Caco-2 (cell line): ENCODE measurements at regions not wholly inside any gene's neighbourhood (a gene's known extent, or its start where the extent isn't known, plus 50 kb on each side); places are given as distances from the start of the nearest gene placed in this dataset.

Source experiments
- BruUV-seq: library from RNA; stranded (reverse); fragments of 400-500 nt; replicated peaks from 2 replicates; lab custom pipeline; 2021; lab: Mats Ljungman, UMichigan
- CTCF ChIA-PET: fragments of 300-600 bp; sonication (Branson Sonifier 250); formaldehyde crosslinking; loops from one replicate; lab custom pipeline; 2022; ENCODE audit warnings: antibody characterized with exemption; lab: Charles Lee
- POLR2A ChIA-PET: fragments of 300-600 bp; sonication (Branson Sonifier 250); formaldehyde crosslinking; loops from one replicate; lab custom pipeline; 2022; ENCODE audit warnings: antibody characterized with exemption; lab: Charles Lee
- DNase-seq, 2 experiments: peaks; one replicate each; pipeline versions ENCODE4 v3.0.0 to v3.0.0-alpha.2; 2020 to 2022
- H3K27me3 ChIP-seq: replicated peaks from 2 replicates; pipeline ENCODE4 v1.6.0; 2011; ENCODE audit warnings: low read length; ENCODE audit not compliant: control insufficient read depth, insufficient read depth
- H3K36me3 ChIP-seq: 2 replicates; pipeline ENCODE4 v1.5.1; 2011; ENCODE audit warnings: low read length; ENCODE audit not compliant: control insufficient read depth, insufficient read depth
- H3K4me1 ChIP-seq: fragments of 250-450 bp; sonication (Bioruptor Pico); 2 replicates; pipeline ENCODE4 v1.5.1; 2020; ENCODE audit warnings: mild to moderate bottlenecking
- H3K4me3 ChIP-seq: 2 replicates; pipeline ENCODE4 v1.5.1; 2011; ENCODE audit warnings: low read depth, mild to moderate bottlenecking, control low read depth, low read length
- H3K9me3 ChIP-seq: fragments of 250-450 bp; sonication (Bioruptor Pico); 2 replicates; pipeline ENCODE4 v1.5.1; 2020; ENCODE audit warnings: mild to moderate bottlenecking, moderate library complexity
- H3K27ac Mint-ChIP-seq: one replicate; pipeline ENCODE4 v1.8.0; 2022; ENCODE audit warnings: mixed read lengths; ENCODE audit not compliant: unreplicated experiment
- H3K27me3 Mint-ChIP-seq: one replicate; pipeline ENCODE4 v1.8.0; 2022; ENCODE audit warnings: mixed read lengths; ENCODE audit not compliant: insufficient read depth, unreplicated experiment
- H3K36me3 Mint-ChIP-seq: one replicate; pipeline ENCODE4 v1.8.0; 2022; ENCODE audit warnings: mild to moderate bottlenecking, mixed read lengths; ENCODE audit not compliant: insufficient read depth, unreplicated experiment
- H3K4me1 Mint-ChIP-seq: one replicate; pipeline ENCODE4 v1.8.0; 2022; ENCODE audit warnings: low read depth, mixed read lengths; ENCODE audit not compliant: unreplicated experiment
- H3K4me3 Mint-ChIP-seq: one replicate; pipeline ENCODE4 v1.8.0; 2022; ENCODE audit warnings: mild to moderate bottlenecking, moderate library complexity, mixed read lengths; ENCODE audit not compliant: unreplicated experiment
- H3K9me3 Mint-ChIP-seq: one replicate; pipeline ENCODE4 v1.8.0; 2022; ENCODE audit warnings: mixed read lengths; ENCODE audit not compliant: unreplicated experiment
- CTCF ChIP-seq, 2 experiments: fragments of 200-600 bp in 1 of 2; IDR thresholded peaks; 1 replicate in 1 of 2; 2 replicates in 1 of 2; pipeline versions ENCODE4 v1.5.1 to v1.8.0; 2011 to 2022; ENCODE audit warnings: antibody characterized with exemption in 1 of 2, control low read depth in 1 of 2, inconsistent platforms in 1 of 2, low read depth in 1 of 2, low read length in 1 of 2, mild to moderate bottlenecking in 1 of 2, moderate library complexity in 1 of 2; ENCODE audit not compliant: insufficient read depth in 1 of 2, severe bottlenecking in 1 of 2, unreplicated experiment in 1 of 2
- intact Hi-C: fragments of 100-400 bp; cut with micrococcal nuclease; formaldehyde crosslinking; loops from one replicate; pipeline ENCODE4 v1.10.0; 2022; ENCODE audit not compliant: unreplicated experiment

GRCh38 chr18:73355121-73355520, 487.3 kb upstream of the NETO1 start:
- CTCF ChIA-PET = no interaction called here
- Mint-ChIP-seq H3K27ac (no peak overlapping the region), H3K27me3 (peaks cover 3% of the 10 kb centered on the region), H3K4me3 (no peak overlapping the region), H3K9me3 (no peaks in the 10 kb centered on the region), H3K36me3 (no peaks in the 10 kb centered on the region), H3K4me1 (no peaks in the 10 kb centered on the region)
- no peak for TF ChIP-seq CTCF (IDR thresholded peaks at IDR 0.05; ENCODE audit: insufficient read depth in 1 of 2, low read depth in 1 of 2, low read length in 1 of 2, severe bottlenecking in 1 of 2, unreplicated experiment in 1 of 2)
- Histone ChIP-seq H3K36me3 (no peaks in the 10 kb centered on the region), H3K9me3 (no peaks in the 10 kb centered on the region), H3K4me3 (no peak overlapping the region), H3K27me3 (no peaks in the 10 kb centered on the region), H3K4me1 (no peaks in the 10 kb centered on the region)
- no TSS peak for BruUV-seq
- DNase-seq = no peak
- POLR2A ChIA-PET = no interaction called here
- intact Hi-C loops = no loop called here

GRCh38 chr18:73352546-73352945, 484.8 kb upstream of the NETO1 start:
- Mint-ChIP-seq H3K27me3 (no peaks in the 10 kb centered on the region), H3K27ac (no peak overlapping the region), H3K9me3 (no peaks in the 10 kb centered on the region), H3K4me1 (no peaks in the 10 kb centered on the region), H3K4me3 (no peak overlapping the region), H3K36me3 (no peaks in the 10 kb centered on the region)
- ChIA-PET POLR2A (no interaction called here), CTCF (no interaction called here)
- BruUV-seq = no TSS peak
- H3K9me3 ChIP-seq = no peaks in the 10 kb centered on the region
- TF ChIP-seq CTCF (IDR thresholded peaks at IDR 0.05; ENCODE audit: insufficient read depth in 1 of 2, low read depth in 1 of 2, low read length in 1 of 2, severe bottlenecking in 1 of 2, unreplicated experiment in 1 of 2) = no peak
- DNase-seq = no peak
- no peaks in the 10 kb centered on the region for H3K4me1 ChIP-seq
- intact Hi-C loops = no loop called here
- H3K4me3 ChIP-seq = no peak overlapping the region
- no peaks in the 10 kb centered on the region for H3K27me3 ChIP-seq
- no peaks in the 10 kb centered on the region for H3K36me3 ChIP-seq

GRCh38 chr18:73340135-73340977, 472.6 kb upstream of the NETO1 start:
- no peak for DNase-seq
- BruUV-seq = no TSS peak
- H3K4me3 ChIP-seq = no peak overlapping the region
- Mint-ChIP-seq H3K27ac (no peak overlapping the region), H3K9me3 (no peaks in the 10 kb centered on the region), H3K4me1 (no peaks in the 10 kb centered on the region), H3K4me3 (no peak overlapping the region), H3K27me3 (no peaks in the 10 kb centered on the region), H3K36me3 (no peaks in the 10 kb centered on the region)
- ChIA-PET POLR2A (no interaction called here), CTCF (no interaction called here)
- H3K36me3 ChIP-seq = no peaks in the 10 kb centered on the region
- H3K4me1 ChIP-seq = no peaks in the 10 kb centered on the region
- H3K27me3 ChIP-seq = no peaks in the 10 kb centered on the region
- TF ChIP-seq CTCF (IDR thresholded peaks at IDR 0.05; ENCODE audit: insufficient read depth in 1 of 2, low read depth in 1 of 2, low read length in 1 of 2, severe bottlenecking in 1 of 2, unreplicated experiment in 1 of 2) = no peak
- H3K9me3 ChIP-seq = no peaks in the 10 kb centered on the region
- intact Hi-C loops = no loop called here
